ENCODE measurements at regions not wholly inside any gene's neighbourhood (a gene's known extent, or its start where the extent isn't known, plus 50 kb on each side); places are given as distances from the start of the nearest gene placed in this dataset.

GRCh38 chr4:13118633-13119032, 365.5 kb downstream of the RAB28 start:
- DNase-seq = no peak

GRCh38 chr4:13117185-13117584, 367.0 kb downstream of the RAB28 start:
- DNase-seq = no peak

- DNase-seq = no peak
These were observed 372.1 kb downstream of the RAB28 start for GRCh38 chr4:13112030-13112429.

GRCh38 chr4:13109536-13109935, 374.6 kb downstream of the RAB28 start:
- DNase-seq = no peak

- DNase-seq = no peak
These were observed 376.0 kb downstream of the RAB28 start for GRCh38 chr4:13108096-13108495.

GRCh38 chr4:13103382-13104015, 380.6 kb downstream of the RAB28 start:
- DNase-seq = no peak

- no peak for DNase-seq
These were observed 381.9 kb downstream of the RAB28 start for GRCh38 chr4:13102092-13102742.

GRCh38 chr4:13097971-13098370, 386.2 kb downstream of the RAB28 start:
- no peak for DNase-seq

- no peak for DNase-seq
These were observed 388.4 kb downstream of the RAB28 start for GRCh38 chr4:13095722-13096121.

- no peak for DNase-seq
These were observed 391.0 kb downstream of the RAB28 start for GRCh38 chr4:13093170-13093569.

GRCh38 chr4:13092702-13093101, 391.4 kb downstream of the RAB28 start:
- no peak for DNase-seq

- DNase-seq = no peak
These were observed 394.5 kb downstream of the RAB28 start for GRCh38 chr4:13089659-13089998.

- DNase-seq = no peak
These were observed 395.1 kb downstream of the RAB28 start for GRCh38 chr4:13088726-13089658.

GRCh38 chr4:13087041-13087440, 397.1 kb downstream of the RAB28 start:
- DNase-seq = no peak

- no peak for DNase-seq
These were observed 399.9 kb downstream of the RAB28 start for GRCh38 chr4:13084210-13084609.

- DNase-seq = no peak
These were observed 402.3 kb downstream of the RAB28 start for GRCh38 chr4:13081830-13082229.

GRCh38 chr4:13067077-13067476, 417.1 kb downstream of the RAB28 start:
- no peak for DNase-seq

GRCh38 chr4:13059019-13059418, 425.1 kb downstream of the RAB28 start:
- no peak for DNase-seq

- DNase-seq = no peak
These were observed 427.4 kb downstream of the RAB28 start for GRCh38 chr4:13056630-13057189.

- DNase-seq = no peak
These were observed 429.6 kb downstream of the RAB28 start for GRCh38 chr4:13054420-13054970.

GRCh38 chr4:13047591-13047990, 436.5 kb downstream of the RAB28 start:
- DNase-seq = no peak

- DNase-seq = no peak
These were observed 447.3 kb downstream of the RAB28 start for GRCh38 chr4:13036841-13037240.

- no peak for DNase-seq
These were observed 451.2 kb downstream of the RAB28 start for GRCh38 chr4:13032936-13033335.

Data from inflammatory macrophage (primary cell).